Upper lobe of left lung (tissue), 6 donors: ENCODE measurements at regions not wholly inside any gene's neighbourhood (a gene's known extent, or its start where the extent isn't known, plus 50 kb on each side); places are given as distances from the start of the nearest gene placed in this dataset.

Source experiments
- ATAC-seq, 2 donors: fragments of 200-7000 bp; cut with Tn5 transposase; one replicate each; pipeline ENCODE4 v1.9.1; 2022; ENCODE audit warnings: mild to moderate bottlenecking in 2 of 2, moderate library complexity in 2 of 2; ENCODE audit not compliant: low FRiP score in 2 of 2
- DNase-seq, 2 donors: peaks; one replicate each; pipeline ENCODE4 v3.0.0-alpha.2; 2019 to 2020
- H3K27ac ChIP-seq, 4 donors: fragments of 200-600 bp; sonication (generic); one replicate each; pipeline ENCODE4 v1.5.1; 2016 to 2019
- H3K27me3 ChIP-seq, 4 donors: fragments of 200-600 bp; sonication (generic); one replicate each; pipeline ENCODE4 v1.5.1; 2017 to 2019
- H3K36me3 ChIP-seq, 4 donors: fragments of 200-600 bp; sonication (generic); one replicate each; pipeline ENCODE4 v1.5.1; 2016 to 2019
- H3K4me1 ChIP-seq, 4 donors: fragments of 200-600 bp; sonication (generic); one replicate each; pipeline ENCODE4 v1.5.1; 2018 to 2019
- H3K4me3 ChIP-seq, 4 donors: fragments of 200-600 bp; sonication (generic); one replicate each; pipeline ENCODE4 v1.5.1; 2017 to 2019; ENCODE audit warnings: mild to moderate bottlenecking in 2 of 4, moderate library complexity in 1 of 4
- H3K9me3 ChIP-seq, 4 donors: fragments of 200-600 bp; sonication (generic); one replicate each; pipeline ENCODE4 v1.5.1; 2018 to 2019
- CTCF ChIP-seq, 6 experiments: fragments of 450-650 bp in 4 of 6; fragments of 200-600 bp in 2 of 6; sonication (generic) in 2 of 6; IDR thresholded peaks; one replicate each; pipeline ENCODE4 v1.5.1; 2016 to 2019; ENCODE audit warnings: antibody characterized with exemption in 6 of 6
- EP300 ChIP-seq, 4 donors: sonication (generic); formaldehyde crosslinking; IDR thresholded peaks; one replicate each; pipeline ENCODE4 v1.5.1; 2017; ENCODE audit warnings: antibody characterized with exemption in 4 of 4, control low read depth in 2 of 4
- POLR2A ChIP-seq, 4 donors: fragments of 450-650 bp; IDR thresholded peaks; one replicate each; pipeline ENCODE4 v1.5.1; 2016 to 2017; ENCODE audit warnings: antibody characterized with exemption in 4 of 4, mild to moderate bottlenecking in 2 of 4
- POLR2AphosphoS5 ChIP-seq, 2 donors: sonication (generic); formaldehyde crosslinking; IDR thresholded peaks; one replicate each; pipeline ENCODE4 v1.5.1; 2017; ENCODE audit warnings: antibody characterized with exemption in 2 of 2
- WGBS, 2 donors: methylation state at CpG; one replicate each; pipeline ENCODE4 v1.1.5; 2017 to 2018; 5-methylcytosine and 5-hydroxymethylcytosine counted together
- donor health status: DM: no; HTN: no; CAD: no; lungs with moderate emphysema.
- donor health status: DM: no; HTN: yes; CAD: no; lungs with severe emphysema.

DNA sequence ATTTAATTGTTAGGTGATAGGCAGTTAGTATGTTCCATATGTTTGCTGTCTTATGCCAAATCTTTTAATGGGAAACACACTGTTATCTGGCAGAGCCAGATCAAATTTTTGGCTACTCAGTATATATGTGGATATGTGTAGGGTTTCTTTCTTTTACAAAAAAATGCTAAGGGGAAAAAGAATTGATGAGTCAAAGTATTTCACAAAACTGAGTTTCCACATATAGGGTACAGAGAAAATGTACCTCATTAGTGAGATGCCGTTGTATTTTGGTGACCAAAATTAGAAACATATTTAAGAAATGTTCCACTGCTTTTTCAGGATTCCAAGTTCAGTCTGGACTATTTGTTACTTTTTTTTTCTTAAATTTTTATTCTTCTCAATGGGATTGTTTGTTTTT, 201.2 kb upstream of the PTGFR start:
- H3K9me3 ChIP-seq: no peaks in the 10 kb centered on the region
- TF ChIP-seq POLR2AphosphoS5 (IDR thresholded peaks at IDR 0.05): no peak
- TF ChIP-seq EP300 (IDR thresholded peaks at IDR 0.05): no peak
- TF ChIP-seq CTCF (IDR thresholded peaks at IDR 0.05): no peak
- no peak for TF ChIP-seq POLR2A (IDR thresholded peaks at IDR 0.05)
- DNase-seq: no peak
- ATAC-seq: no peak
- H3K27me3 ChIP-seq: no peaks in the 10 kb centered on the region
- H3K27ac ChIP-seq: no peak overlapping the region
- WGBS, 2 donors: 83 to 87% methylated on average over 1 of the region's 1 CpG
- H3K4me3 ChIP-seq: no peak overlapping the region
- no peaks in the 10 kb centered on the region for H3K36me3 ChIP-seq
- no peaks in the 10 kb centered on the region for H3K4me1 ChIP-seq

DNA sequence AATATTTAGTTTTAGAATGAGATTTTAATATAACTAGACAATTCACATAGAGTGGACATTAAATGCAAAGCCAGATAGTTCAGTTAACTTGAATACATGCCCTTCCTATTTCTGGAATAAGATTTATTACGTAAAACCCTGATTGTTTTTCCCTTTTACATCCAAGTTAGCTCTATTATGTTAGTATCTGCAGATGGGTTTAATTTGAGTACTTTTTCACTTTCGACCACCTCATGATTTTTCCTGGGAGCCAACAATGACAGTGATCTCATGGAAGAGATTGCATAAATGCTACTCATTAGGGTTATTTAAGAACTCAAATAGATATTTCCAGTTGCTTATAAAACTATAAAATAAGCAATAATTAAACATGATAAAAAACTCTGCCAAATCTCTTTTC, 199.4 kb upstream of the PTGFR start:
- H3K36me3 ChIP-seq: no peaks in the 10 kb centered on the region
- no peak overlapping the region for H3K4me3 ChIP-seq
- 86% methylated on average over 2 of the region's 2 CpGs for WGBS, 2 donors
- no peaks in the 10 kb centered on the region for H3K4me1 ChIP-seq
- peak in 1 of 2 donors; percentile 74 for ATAC-seq
- no peak for TF ChIP-seq EP300 (IDR thresholded peaks at IDR 0.05)
- TF ChIP-seq POLR2A (IDR thresholded peaks at IDR 0.05): no peak
- no peak for TF ChIP-seq POLR2AphosphoS5 (IDR thresholded peaks at IDR 0.05)
- no peak for TF ChIP-seq CTCF (IDR thresholded peaks at IDR 0.05)
- no peaks in the 10 kb centered on the region for H3K27me3 ChIP-seq
- no peak for DNase-seq
- H3K9me3 ChIP-seq: no peaks in the 10 kb centered on the region
- H3K27ac ChIP-seq: no peak overlapping the region

- H3K9me3 ChIP-seq: no peaks in the 10 kb centered on the region
- H3K27me3 ChIP-seq: no peaks in the 10 kb centered on the region
- TF ChIP-seq POLR2A (IDR thresholded peaks at IDR 0.05) (no peak), CTCF (IDR thresholded peaks at IDR 0.05) (no peak)
- no peaks in the 10 kb centered on the region for H3K4me1 ChIP-seq
- H3K4me3 ChIP-seq: no peak overlapping the region
- ATAC-seq: no peak
- H3K36me3 ChIP-seq: no peaks in the 10 kb centered on the region
- DNase-seq: no peak
- H3K27ac ChIP-seq: no peak overlapping the region
Observed at GRCh38 chr1:78291872-78292271, 198.9 kb upstream of the PTGFR start.

- no peaks in the 10 kb centered on the region for H3K9me3 ChIP-seq
- ATAC-seq: peak in 1 of 2 donors; percentile 83
Observed at GRCh38 chr1:78292361-78292760, 198.4 kb upstream of the PTGFR start.

More at GRCh38 chr1:78292361-78292760, 198.4 kb upstream of the PTGFR start:
- no peak for DNase-seq
- Histone ChIP-seq H3K27ac (no peak overlapping the region), H3K4me1 (no peaks in the 10 kb centered on the region), H3K36me3 (no peaks in the 10 kb centered on the region), H3K4me3 (no peak overlapping the region), H3K27me3 (no peaks in the 10 kb centered on the region)
- WGBS, 2 donors: 78 to 80% methylated on average over 3 of the region's 3 CpGs
- no peak for TF ChIP-seq POLR2AphosphoS5 (IDR thresholded peaks at IDR 0.05)
- TF ChIP-seq EP300 (IDR thresholded peaks at IDR 0.05): no peak
- no peak for TF ChIP-seq POLR2A (IDR thresholded peaks at IDR 0.05)
- TF ChIP-seq CTCF (IDR thresholded peaks at IDR 0.05): no peak
